ENCODE measurements at regions not wholly inside any gene's neighbourhood (a gene's known extent, or its start where the extent isn't known, plus 50 kb on each side); places are given as distances from the start of the nearest gene placed in this dataset.

DNA sequence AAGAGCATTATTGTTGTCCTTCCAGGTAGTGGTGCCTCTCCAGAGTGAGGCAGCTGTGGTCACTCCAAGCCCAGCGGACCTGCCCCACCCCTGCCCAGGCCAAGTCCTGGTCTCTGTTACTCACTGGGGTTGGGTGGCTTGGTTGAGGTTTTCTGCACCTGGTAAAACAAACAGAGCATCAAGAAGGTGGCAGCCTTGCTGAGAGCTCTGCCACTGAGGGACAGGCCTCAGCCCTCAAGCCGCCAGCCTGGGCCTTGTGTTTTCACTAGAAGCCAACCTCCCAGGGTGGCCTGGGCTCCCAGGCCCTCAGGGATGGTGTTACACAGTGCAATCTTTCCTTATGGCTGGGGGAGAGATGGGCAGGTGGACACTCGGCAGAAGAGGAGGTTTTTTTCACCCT is 182.7 kb downstream of the BCOR start:
- TF ChIP-seq, protein P1, sequence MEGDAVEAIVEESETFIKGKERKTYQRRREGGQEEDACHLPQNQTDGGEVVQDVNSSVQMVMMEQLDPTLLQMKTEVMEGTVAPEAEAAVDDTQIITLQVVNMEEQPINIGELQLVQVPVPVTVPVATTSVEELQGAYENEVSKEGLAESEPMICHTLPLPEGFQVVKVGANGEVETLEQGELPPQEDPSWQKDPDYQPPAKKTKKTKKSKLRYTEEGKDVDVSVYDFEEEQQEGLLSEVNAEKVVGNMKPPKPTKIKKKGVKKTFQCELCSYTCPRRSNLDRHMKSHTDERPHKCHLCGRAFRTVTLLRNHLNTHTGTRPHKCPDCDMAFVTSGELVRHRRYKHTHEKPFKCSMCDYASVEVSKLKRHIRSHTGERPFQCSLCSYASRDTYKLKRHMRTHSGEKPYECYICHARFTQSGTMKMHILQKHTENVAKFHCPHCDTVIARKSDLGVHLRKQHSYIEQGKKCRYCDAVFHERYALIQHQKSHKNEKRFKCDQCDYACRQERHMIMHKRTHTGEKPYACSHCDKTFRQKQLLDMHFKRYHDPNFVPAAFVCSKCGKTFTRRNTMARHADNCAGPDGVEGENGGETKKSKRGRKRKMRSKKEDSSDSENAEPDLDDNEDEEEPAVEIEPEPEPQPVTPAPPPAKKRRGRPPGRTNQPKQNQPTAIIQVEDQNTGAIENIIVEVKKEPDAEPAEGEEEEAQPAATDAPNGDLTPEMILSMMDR (IDR thresholded peaks at IDR 0.05), result no peak
- H3K4me1 Mint-ChIP-seq (ENCODE audit: low read depth), result no peaks in the 10 kb centered on the region

DNA sequence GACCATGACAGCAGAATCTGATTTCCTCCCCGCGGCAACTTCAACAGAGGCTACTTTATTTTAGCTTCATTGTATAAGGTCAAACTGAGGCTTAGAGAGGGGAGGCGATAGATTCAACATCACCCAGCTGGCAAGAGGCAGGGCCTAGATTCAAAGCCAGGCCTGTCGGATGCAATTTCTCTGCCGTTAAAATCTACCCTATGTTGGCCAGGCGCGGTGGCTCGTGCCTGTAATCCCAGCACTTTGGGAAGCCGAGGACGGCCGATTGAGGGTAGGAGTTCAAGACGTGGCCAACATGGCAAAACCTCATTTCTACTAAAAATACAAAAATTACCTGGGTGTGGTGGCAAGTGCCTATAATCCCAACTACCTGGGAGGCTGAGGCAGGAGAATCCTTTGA is 182.2 kb downstream of the BCOR start:
- H3K27ac Mint-ChIP-seq, result no peak overlapping the region

More for the DNA sequence above, 182.7 kb downstream of the BCOR start:
- DNase-seq, result no peak
- Mint-ChIP-seq H3K27ac (no peak overlapping the region), H3K4me3 (no peak overlapping the region), H3K9me3 (no peaks in the 10 kb centered on the region), H3K27me3 (ENCODE audit: insufficient read depth) (peaks cover 5% of the 10 kb centered on the region), H3K36me3 (ENCODE audit: low read depth) (no peaks in the 10 kb centered on the region)

DNA sequence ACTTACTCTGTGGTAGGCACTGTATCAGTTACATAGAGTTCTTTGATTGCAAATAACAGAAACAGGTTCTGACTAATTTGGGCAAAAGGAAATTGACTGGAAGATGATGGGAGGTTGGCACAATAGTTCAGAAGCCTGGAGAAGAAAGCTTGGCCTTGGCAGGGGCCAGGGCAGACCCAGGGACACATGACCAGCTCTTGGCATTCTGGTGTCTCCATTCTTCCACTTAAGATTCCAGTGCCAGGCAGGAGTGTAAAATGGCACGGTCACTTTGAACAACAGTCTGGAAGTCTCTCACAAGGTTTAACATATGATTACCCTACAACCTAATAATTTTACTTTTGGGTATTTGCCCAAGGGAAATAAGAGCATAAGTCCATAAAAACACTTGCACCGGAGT is 175.9 kb downstream of the BCOR start:
- H3K4me3 Mint-ChIP-seq, result no peak overlapping the region
- H3K27ac Mint-ChIP-seq, result no peak overlapping the region
- H3K36me3 Mint-ChIP-seq (ENCODE audit: low read depth), result no peaks in the 10 kb centered on the region
- no peak for DNase-seq
- H3K9me3 Mint-ChIP-seq, result no peaks in the 10 kb centered on the region
- no peaks in the 10 kb centered on the region for H3K4me1 Mint-ChIP-seq (ENCODE audit: low read depth)
- TF ChIP-seq, protein P1 (IDR thresholded peaks at IDR 0.05), result no peak
- peaks cover 3% of the 10 kb centered on the region; the same call in 1 of the 2 replicates for H3K27me3 Mint-ChIP-seq (ENCODE audit: insufficient read depth)

More for the DNA sequence above, 182.2 kb downstream of the BCOR start:
- Mint-ChIP-seq H3K4me3 (no peak overlapping the region), H3K27me3 (ENCODE audit: insufficient read depth) (peaks cover 5% of the 10 kb centered on the region), H3K36me3 (ENCODE audit: low read depth) (no peaks in the 10 kb centered on the region), H3K9me3 (no peaks in the 10 kb centered on the region), H3K4me1 (ENCODE audit: low read depth) (no peaks in the 10 kb centered on the region)
- no peak for DNase-seq
- TF ChIP-seq, protein P1 (IDR thresholded peaks at IDR 0.05), result no peak

DNA sequence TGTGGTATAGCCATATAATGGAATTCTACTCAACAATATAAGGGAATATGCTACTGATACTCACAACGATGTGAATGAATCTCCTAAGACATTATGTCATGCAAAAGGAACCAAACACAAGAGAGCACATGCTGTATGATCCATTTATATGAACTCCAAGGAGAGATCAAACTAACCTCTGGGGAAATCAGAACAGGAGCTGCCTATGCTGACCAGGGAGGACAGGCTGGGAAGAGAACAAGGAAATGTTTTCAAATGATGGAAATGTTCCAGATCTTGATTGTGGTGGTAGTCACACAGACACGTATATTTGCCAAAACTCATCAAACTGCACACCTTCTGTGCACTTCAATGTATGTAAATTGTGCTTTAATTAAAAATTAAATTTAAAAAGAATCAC is 175.3 kb downstream of the BCOR start:
- no peak for DNase-seq
- peaks cover 8% of the 10 kb centered on the region; the same call in 1 of the 2 replicates for H3K27me3 Mint-ChIP-seq (ENCODE audit: insufficient read depth)
- no peaks in the 10 kb centered on the region for H3K36me3 Mint-ChIP-seq (ENCODE audit: low read depth)
- no peak overlapping the region for H3K4me3 Mint-ChIP-seq
- no peaks in the 10 kb centered on the region for H3K9me3 Mint-ChIP-seq
- H3K4me1 Mint-ChIP-seq (ENCODE audit: low read depth), result no peaks in the 10 kb centered on the region
- no peak overlapping the region for H3K27ac Mint-ChIP-seq
- TF ChIP-seq, protein P1 (IDR thresholded peaks at IDR 0.05), result no peak

DNA sequence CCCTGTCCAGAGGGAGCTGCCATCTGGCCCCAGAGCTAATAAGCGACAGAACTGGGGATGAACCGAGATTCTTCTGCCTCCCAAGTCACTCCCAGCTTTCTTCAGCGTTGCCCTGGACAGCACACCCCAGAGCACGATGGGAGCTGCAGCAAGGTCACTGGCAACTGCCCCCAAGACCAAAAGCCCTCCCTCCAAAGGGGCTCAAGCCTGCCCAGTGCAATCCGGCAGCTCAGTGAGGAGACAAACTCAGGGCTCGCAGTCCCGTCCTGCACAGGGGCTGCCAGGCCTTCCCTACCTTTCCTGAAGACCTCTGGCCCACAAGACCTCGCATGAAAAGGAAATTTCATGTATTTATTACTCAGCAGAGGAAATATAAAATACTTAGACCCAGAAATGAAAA is 174.8 kb downstream of the BCOR start:
- no peak overlapping the region for H3K27ac Mint-ChIP-seq
- TF ChIP-seq, protein P1 (IDR thresholded peaks at IDR 0.05), result no peak
- no peaks in the 10 kb centered on the region for H3K4me1 Mint-ChIP-seq (ENCODE audit: low read depth)

DNA sequence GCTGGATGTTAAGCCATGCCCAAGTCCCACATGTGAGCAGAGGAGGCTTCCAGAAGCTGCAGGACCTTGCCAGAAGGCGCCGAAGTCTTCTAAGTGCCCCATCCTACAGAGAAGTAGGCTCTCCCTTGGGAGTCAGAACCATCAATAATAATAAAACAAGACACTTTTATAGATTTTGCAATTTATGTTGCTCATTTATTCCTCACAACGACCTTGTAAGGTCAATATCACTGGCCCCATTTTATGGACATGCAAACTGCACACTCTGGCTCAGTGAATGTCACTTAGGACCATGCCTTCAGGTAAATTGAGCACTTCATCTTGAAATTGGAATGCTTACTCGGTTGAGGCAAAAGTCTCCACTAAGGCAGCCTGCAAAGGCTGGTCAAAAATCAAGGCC is 170.4 kb downstream of the BCOR start:
- TF ChIP-seq, protein P1 (IDR thresholded peaks at IDR 0.05), result no peak
- no peak overlapping the region for H3K27ac Mint-ChIP-seq
- no peaks in the 10 kb centered on the region for H3K4me1 Mint-ChIP-seq (ENCODE audit: low read depth)
- H3K4me3 Mint-ChIP-seq, result no peak overlapping the region
- no peak for DNase-seq
- no peaks in the 10 kb centered on the region for H3K9me3 Mint-ChIP-seq
- H3K27me3 Mint-ChIP-seq (ENCODE audit: insufficient read depth), result peaks cover 4% of the 10 kb centered on the region; the same call in 1 of the 2 replicates
- no peaks in the 10 kb centered on the region for H3K36me3 Mint-ChIP-seq (ENCODE audit: low read depth)

More for the DNA sequence above, 174.8 kb downstream of the BCOR start:
- Mint-ChIP-seq H3K4me3 (no peak overlapping the region), H3K36me3 (ENCODE audit: low read depth) (no peaks in the 10 kb centered on the region), H3K27me3 (ENCODE audit: insufficient read depth) (peaks cover 8% of the 10 kb centered on the region; the same call in 1 of the 2 replicates), H3K9me3 (no peaks in the 10 kb centered on the region)
- DNase-seq, result no peak

Data from HFFc6 (cell line).